ENCODE measurements at regions not wholly inside any gene's neighbourhood (a gene's known extent, or its start where the extent isn't known, plus 50 kb on each side); places are given as distances from the start of the nearest gene placed in this dataset.

- no peak for TF ChIP-seq CTCF (IDR thresholded peaks at IDR 0.05; ENCODE audit: extremely low read depth in 1 of 2, insufficient read depth in 1 of 2, low read depth in 1 of 2, low read length in 2 of 2)
- TF ChIP-seq EZH2 (IDR thresholded peaks at IDR 0.05; ENCODE audit: borderline replicate concordance, low read depth, low read length, severe bottlenecking) = no peak
- TF ChIP-seq, protein P1, sequence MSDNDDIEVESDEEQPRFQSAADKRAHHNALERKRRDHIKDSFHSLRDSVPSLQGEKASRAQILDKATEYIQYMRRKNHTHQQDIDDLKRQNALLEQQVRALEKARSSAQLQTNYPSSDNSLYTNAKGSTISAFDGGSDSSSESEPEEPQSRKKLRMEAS (IDR thresholded peaks at IDR 0.05; ENCODE audit: insufficient read depth, insufficient read length) = no peak
- TF ChIP-seq POLR2A (IDR thresholded peaks at IDR 0.05; ENCODE audit: low read depth, low read length) = no peak
- no peak for TF ChIP-seq POLR2AphosphoS5 (IDR thresholded peaks at IDR 0.05; ENCODE audit: insufficient read depth, low read depth, low read length)
- no peak for TF ChIP-seq JUN (IDR thresholded peaks at IDR 0.05; ENCODE audit: borderline replicate concordance, insufficient read depth, insufficient read length, low read depth)
- TF ChIP-seq MYC (IDR thresholded peaks at IDR 0.05; ENCODE audit: low read depth, low read length) = no peak
Observed at GRCh38 chr21:19937619-19938018, 1060.6 kb upstream of the NCAM2 start.

Measured in endothelial cell of umbilical vein (primary cell).